DOHH2 (cell line): ENCODE measurements at regions not wholly inside any gene's neighbourhood (a gene's known extent, or its start where the extent isn't known, plus 50 kb on each side); places are given as distances from the start of the nearest gene placed in this dataset.

ENCODE experiments used
- CTCF ChIP-seq: fragments of 200-600 bp; sonication (generic); IDR thresholded peaks from one replicate; pipeline ENCODE4 v1.5.1; 2014; ENCODE audit warnings: antibody characterized with exemption, mild to moderate bottlenecking, low read depth, low read length; ENCODE audit not compliant: poor library complexity, severe bottlenecking
- EZH2phosphoT487 ChIP-seq: fragments of 200-600 bp; sonication (generic); IDR thresholded peaks from 2 replicates; pipeline ENCODE4 v1.6.1; 2017; ENCODE audit warnings: borderline replicate concordance, mild to moderate bottlenecking, antibody characterized with exemption, low read length, moderate library complexity, mixed read lengths

- no peak for TF ChIP-seq CTCF
- TF ChIP-seq EZH2phosphoT487: no peak
These were observed 164.1 kb downstream of the GLI2 start for GRCh38 chr2:120899771-120900170.
